ENCODE measurements at regions not wholly inside any gene's neighbourhood (a gene's known extent, or its start where the extent isn't known, plus 50 kb on each side); places are given as distances from the start of the nearest gene placed in this dataset.
A peak's percentile ranks its signal among the peaks of the same experiment; 100 is the strongest.
"Not testable (repeated sequence)": the region's sequence is repeated elsewhere in the genome, so short reads cannot be mapped to it uniquely, and the experiment has no call there.

DNA sequence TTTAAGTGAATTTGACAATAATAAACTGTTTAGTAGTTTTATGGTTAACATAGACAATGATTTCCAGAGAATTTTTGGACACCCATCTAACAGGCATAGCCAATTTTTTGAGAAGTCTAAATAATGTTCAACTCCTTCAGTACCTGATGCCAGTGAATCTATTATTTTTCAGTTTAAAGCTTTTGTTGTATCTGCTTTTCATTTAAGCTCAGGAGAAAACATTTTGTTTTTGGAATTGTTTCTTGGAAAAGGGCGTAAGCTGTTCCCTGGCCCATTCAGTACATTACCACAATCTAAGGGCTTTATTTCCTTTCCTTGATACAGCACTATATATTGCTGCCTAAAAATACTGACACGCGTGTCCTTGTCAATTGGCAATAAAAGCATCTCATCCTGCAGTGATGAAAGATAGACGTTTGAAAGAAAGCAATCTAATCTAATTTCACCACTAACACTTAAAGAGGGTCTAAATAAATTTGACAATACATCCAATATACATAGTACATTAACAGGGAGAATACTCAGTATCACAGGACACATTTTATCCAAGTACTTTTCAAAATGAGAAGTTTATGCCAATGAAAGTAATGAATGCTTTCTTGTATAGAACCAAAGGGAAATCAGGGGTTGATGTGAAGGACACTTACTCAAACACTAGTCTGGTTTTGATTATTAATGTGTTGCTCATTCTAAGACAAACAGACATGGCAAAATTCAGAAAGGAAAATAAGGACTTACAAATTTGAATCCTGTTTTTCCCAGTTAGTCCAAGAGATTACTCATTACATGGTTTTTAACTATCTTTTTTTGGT is 104.2 kb upstream of the LGR5 start:
- DNase-seq (ENCODE audit: low read depth in 4 of 6, low spot score in 6 of 6) = peak in 1 of 6 donors; percentile 13
- H3K4me1 ChIP-seq (ENCODE audit: control insufficient read depth, insufficient read depth, low read length) = no peaks in the 10 kb centered on the region
- WGBS (ENCODE audit: insufficient coverage) = no CpG with 5 or more reads among the region's 4 CpGs
- H3K9me3 ChIP-seq (ENCODE audit: control insufficient read depth, insufficient read depth, low read length) = peaks cover 2% of the 10 kb centered on the region
- no peak overlapping the region for H3K27ac ChIP-seq (ENCODE audit: low read depth, low read length)
- H3K27me3 ChIP-seq (ENCODE audit: control insufficient read depth, insufficient read depth, low read length) = no peaks in the 10 kb centered on the region
- H3K36me3 ChIP-seq (ENCODE audit: control insufficient read depth, insufficient read depth, low read length) = no peaks in the 10 kb centered on the region
- H3K4me3 ChIP-seq (ENCODE audit: low read depth, low read length) = no peak overlapping the region

- Histone ChIP-seq H3K27ac (ENCODE audit: low read depth, low read length) (no peak overlapping the region), H3K4me1 (ENCODE audit: control insufficient read depth, insufficient read depth, low read length) (no peaks in the 10 kb centered on the region), H3K9me3 (ENCODE audit: control insufficient read depth, insufficient read depth, low read length) (no peaks in the 10 kb centered on the region), H3K4me3 (ENCODE audit: low read depth, low read length) (no peak overlapping the region), H3K27me3 (ENCODE audit: control insufficient read depth, insufficient read depth, low read length) (no peaks in the 10 kb centered on the region), H3K36me3 (ENCODE audit: control insufficient read depth, insufficient read depth, low read length) (no peaks in the 10 kb centered on the region)
- no CpG with 5 or more reads among the region's 1 CpG for WGBS (ENCODE audit: insufficient coverage)
- DNase-seq (ENCODE audit: low read depth in 4 of 6, low spot score in 6 of 6) = no peak
Observed at GRCh38 chr12:71333418-71333817, 106.2 kb upstream of the LGR5 start.

GRCh38 chr12:71329956-71330355 is 109.6 kb upstream of the LGR5 start:
- DNase-seq (ENCODE audit: low read depth in 4 of 6, low spot score in 6 of 6) = no peak
- Histone ChIP-seq H3K27ac (ENCODE audit: low read depth, low read length) (no peak overlapping the region), H3K9me3 (ENCODE audit: control insufficient read depth, insufficient read depth, low read length) (no peaks in the 10 kb centered on the region), H3K36me3 (ENCODE audit: control insufficient read depth, insufficient read depth, low read length) (no peaks in the 10 kb centered on the region), H3K4me3 (ENCODE audit: low read depth, low read length) (no peak overlapping the region), H3K4me1 (ENCODE audit: control insufficient read depth, insufficient read depth, low read length) (no peaks in the 10 kb centered on the region), H3K27me3 (ENCODE audit: control insufficient read depth, insufficient read depth, low read length) (no peaks in the 10 kb centered on the region)
- 100% methylated on average over 2 of the region's 2 CpGs for WGBS (ENCODE audit: insufficient coverage)

GRCh38 chr12:71321531-71321930 is 118.1 kb upstream of the LGR5 start:
- Histone ChIP-seq H3K4me1 (ENCODE audit: control insufficient read depth, insufficient read depth, low read length) (no peaks in the 10 kb centered on the region), H3K4me3 (ENCODE audit: low read depth, low read length) (no peak overlapping the region)

GRCh38 chr12:71321130-71321529 is 118.5 kb upstream of the LGR5 start:
- Histone ChIP-seq H3K36me3 (ENCODE audit: control insufficient read depth, insufficient read depth, low read length) (no peaks in the 10 kb centered on the region), H3K4me1 (ENCODE audit: control insufficient read depth, insufficient read depth, low read length) (no peaks in the 10 kb centered on the region), H3K27me3 (ENCODE audit: control insufficient read depth, insufficient read depth, low read length) (no peaks in the 10 kb centered on the region), H3K4me3 (ENCODE audit: low read depth, low read length) (no peak overlapping the region), H3K27ac (ENCODE audit: low read depth, low read length) (no peak overlapping the region), H3K9me3 (ENCODE audit: control insufficient read depth, insufficient read depth, low read length) (peaks cover 9% of the 10 kb centered on the region)
- no peak for DNase-seq (ENCODE audit: low read depth in 4 of 6, low spot score in 6 of 6)
- no CpG with 5 or more reads among the region's 1 CpG for WGBS (ENCODE audit: insufficient coverage)

More at GRCh38 chr12:71321531-71321930, 118.1 kb upstream of the LGR5 start:
- no peak overlapping the region for H3K27ac ChIP-seq (ENCODE audit: low read depth, low read length)
- H3K9me3 ChIP-seq (ENCODE audit: control insufficient read depth, insufficient read depth, low read length) = peaks cover 9% of the 10 kb centered on the region
- DNase-seq (ENCODE audit: low read depth in 4 of 6, low spot score in 6 of 6) = no peak
- H3K36me3 ChIP-seq (ENCODE audit: control insufficient read depth, insufficient read depth, low read length) = no peaks in the 10 kb centered on the region
- no peaks in the 10 kb centered on the region for H3K27me3 ChIP-seq (ENCODE audit: control insufficient read depth, insufficient read depth, low read length)

DNA sequence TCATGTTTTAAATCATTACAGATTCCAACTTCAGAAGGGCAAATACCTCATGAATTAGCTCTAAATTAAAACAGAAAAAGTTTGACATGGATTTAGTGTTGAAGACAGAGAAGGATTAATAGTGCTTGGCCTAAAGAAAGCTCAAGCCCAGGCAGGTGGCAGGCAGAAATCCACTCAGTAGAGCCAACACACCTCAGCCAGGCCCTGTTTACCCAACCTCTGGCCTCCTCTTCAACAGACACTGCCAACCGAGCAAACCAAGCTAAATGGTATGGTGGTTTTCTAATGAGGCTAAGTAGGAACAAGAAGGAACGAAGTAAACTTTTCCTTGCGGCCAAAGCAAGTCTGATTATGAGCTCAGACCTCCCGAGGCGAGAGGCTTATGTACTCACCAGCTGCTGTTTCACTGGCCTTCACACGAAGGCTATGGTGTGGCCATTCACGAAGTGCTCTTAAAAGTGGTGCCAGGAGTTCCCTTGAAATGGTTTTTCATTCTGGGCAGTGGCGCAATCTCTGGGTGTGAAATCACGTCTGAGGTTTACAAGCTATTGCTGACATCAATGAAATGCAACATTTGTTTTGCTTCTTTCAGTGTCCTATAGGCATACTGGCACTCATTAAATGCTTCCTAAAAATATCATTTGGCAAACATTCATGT is 124.1 kb upstream of the LGR5 start:
- WGBS (ENCODE audit: insufficient coverage) = 96% methylated on average over 7 of the region's 9 CpGs
- no peak overlapping the region for H3K4me3 ChIP-seq (ENCODE audit: low read depth, low read length)
- H3K36me3 ChIP-seq (ENCODE audit: control insufficient read depth, insufficient read depth, low read length) = no peaks in the 10 kb centered on the region
- no peaks in the 10 kb centered on the region for H3K4me1 ChIP-seq (ENCODE audit: control insufficient read depth, insufficient read depth, low read length)
- peaks cover 1% of the 10 kb centered on the region for H3K9me3 ChIP-seq (ENCODE audit: control insufficient read depth, insufficient read depth, low read length)
- no peak overlapping the region for H3K27ac ChIP-seq (ENCODE audit: low read depth, low read length)
- no peak for DNase-seq (ENCODE audit: low read depth in 4 of 6, low spot score in 6 of 6)
- no peaks in the 10 kb centered on the region for H3K27me3 ChIP-seq (ENCODE audit: control insufficient read depth, insufficient read depth, low read length)

- Histone ChIP-seq H3K36me3 (ENCODE audit: control insufficient read depth, insufficient read depth, low read length) (no peaks in the 10 kb centered on the region), H3K27ac (ENCODE audit: low read depth, low read length) (no peak overlapping the region), H3K27me3 (ENCODE audit: control insufficient read depth, insufficient read depth, low read length) (no peaks in the 10 kb centered on the region), H3K9me3 (ENCODE audit: control insufficient read depth, insufficient read depth, low read length) (no peaks in the 10 kb centered on the region), H3K4me3 (ENCODE audit: low read depth, low read length) (no peak overlapping the region), H3K4me1 (ENCODE audit: control insufficient read depth, insufficient read depth, low read length) (no peaks in the 10 kb centered on the region)
- DNase-seq (ENCODE audit: low read depth in 4 of 6, low spot score in 6 of 6) = peak in 1 of 6 donors; percentile 7
- WGBS (ENCODE audit: insufficient coverage) = 45% methylated on average over 2 of the region's 3 CpGs
Observed at GRCh38 chr12:71312768-71313403, 126.7 kb upstream of the LGR5 start.

- H3K9me3 ChIP-seq (ENCODE audit: control insufficient read depth, insufficient read depth, low read length); H3K4me1 ChIP-seq (ENCODE audit: control insufficient read depth, insufficient read depth, low read length); H3K27ac ChIP-seq (ENCODE audit: low read depth, low read length); DNase-seq (ENCODE audit: low read depth in 4 of 6, low spot score in 6 of 6); H3K4me3 ChIP-seq (ENCODE audit: low read depth, low read length); H3K36me3 ChIP-seq (ENCODE audit: control insufficient read depth, insufficient read depth, low read length); H3K27me3 ChIP-seq (ENCODE audit: control insufficient read depth, insufficient read depth, low read length): not testable (repeated sequence)
- no CpG with 5 or more reads among the region's 4 CpGs for WGBS (ENCODE audit: insufficient coverage)
Observed at GRCh38 chr12:71311611-71312010, 128.0 kb upstream of the LGR5 start.

DNA sequence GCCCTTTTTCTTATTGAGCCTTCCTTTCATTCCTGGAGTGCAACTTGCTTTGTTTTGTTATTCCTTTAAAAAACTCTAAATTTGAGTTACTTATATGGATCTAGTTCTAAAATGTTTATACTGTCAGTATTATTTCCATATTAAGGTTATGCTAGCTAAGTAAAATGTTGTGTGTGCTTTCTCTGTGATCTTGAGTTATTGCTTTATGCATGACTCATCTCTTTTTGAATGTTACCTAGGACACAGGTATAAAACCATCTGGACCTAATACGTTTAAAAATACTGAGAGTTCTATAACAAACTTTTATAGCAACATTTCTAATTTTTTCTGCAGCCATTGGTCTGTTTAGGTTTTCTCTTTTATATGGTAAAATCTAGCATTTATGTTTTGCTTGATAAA is 132.8 kb upstream of the LGR5 start:
- DNase-seq (ENCODE audit: low read depth in 4 of 6, low spot score in 6 of 6) = no peak
- Histone ChIP-seq H3K27me3 (ENCODE audit: control insufficient read depth, insufficient read depth, low read length) (no peaks in the 10 kb centered on the region), H3K27ac (ENCODE audit: low read depth, low read length) (no peak overlapping the region), H3K4me3 (ENCODE audit: low read depth, low read length) (no peak overlapping the region), H3K4me1 (ENCODE audit: control insufficient read depth, insufficient read depth, low read length) (no peaks in the 10 kb centered on the region), H3K9me3 (ENCODE audit: control insufficient read depth, insufficient read depth, low read length) (no peaks in the 10 kb centered on the region), H3K36me3 (ENCODE audit: control insufficient read depth, insufficient read depth, low read length) (no peaks in the 10 kb centered on the region)
- WGBS (ENCODE audit: insufficient coverage) = no CpG with 5 or more reads among the region's 1 CpG

Data from spinal cord (tissue), 9 donors.